H1 (cell line): ENCODE measurements at regions not wholly inside any gene's neighbourhood (a gene's known extent, or its start where the extent isn't known, plus 50 kb on each side); places are given as distances from the start of the nearest gene placed in this dataset.

ENCODE experiments used
- GTF2F1 ChIP-seq: IDR thresholded peaks from 2 replicates; pipeline ENCODE4 v1.6.1; 2012; ENCODE audit warnings: low read depth, low read length, improper control_type of control experiment, borderline replicate concordance
- HDAC2 ChIP-seq, 2 experiments: fragments of 300-600 bp in 1 of 2; sonication (generic) in 1 of 2; IDR thresholded peaks; 2 replicates each; pipeline ENCODE4 v1.6.1; 2011 to 2012; ENCODE audit warnings: low read depth in 2 of 2, low read length in 2 of 2, mild to moderate bottlenecking in 2 of 2, moderate library complexity in 2 of 2, borderline replicate concordance in 1 of 2, inconsistent platforms in 1 of 2
- RBBP5 ChIP-seq: IDR thresholded peaks from 2 replicates; pipeline ENCODE4 v1.7.1; 2012; ENCODE audit warnings: low read depth, mild to moderate bottlenecking, inconsistent platforms, low read length, moderate library complexity, borderline replicate concordance
- TAF1 ChIP-seq: IDR thresholded peaks from 2 replicates; pipeline ENCODE4 v1.6.1; 2011; ENCODE audit warnings: mild to moderate bottlenecking, low read depth, low read length
- YY1 ChIP-seq: IDR thresholded peaks from 2 replicates; pipeline ENCODE4 v1.6.1; 2011; ENCODE audit warnings: low read depth, mild to moderate bottlenecking, low read length

DNA sequence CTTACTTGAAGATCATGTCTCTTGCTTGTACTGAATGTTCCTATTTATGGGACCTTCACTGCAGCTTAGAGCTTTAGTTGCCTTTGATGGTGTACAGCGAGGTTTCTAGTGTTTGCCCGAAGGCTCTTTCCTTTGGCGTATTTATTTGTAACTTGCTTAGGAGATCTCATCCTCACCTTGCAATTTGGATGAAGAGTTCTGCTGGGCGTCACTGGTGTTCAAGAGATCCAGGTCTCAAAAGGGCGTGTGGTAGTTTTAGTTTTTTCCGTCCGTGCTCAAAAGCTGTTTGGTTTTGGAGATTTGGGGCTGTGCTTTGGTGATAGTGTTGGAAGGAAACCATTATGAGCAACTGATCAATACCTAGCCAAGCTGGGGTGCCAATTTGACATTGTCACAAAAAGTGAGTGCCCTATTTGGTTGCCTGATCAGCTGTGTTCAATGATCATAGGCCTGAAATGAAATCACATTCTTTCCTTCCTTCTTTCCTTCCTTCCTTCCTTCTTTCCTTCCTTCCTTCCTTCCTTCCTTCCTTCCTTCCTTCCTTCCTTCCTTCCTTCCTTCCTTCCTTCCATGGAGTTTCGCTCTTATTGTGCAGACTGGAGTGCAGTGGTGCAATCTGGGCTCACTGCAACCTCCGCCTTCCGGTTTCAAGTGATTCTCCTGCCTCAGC, 69.7 kb upstream of the GRAMD1B start (continued):
- TF ChIP-seq YY1 (no peak), TAF1 (no peak), GTF2F1 (no peak), HDAC2 (IDR thresholded peaks at IDR 0.05; ENCODE audit: borderline replicate concordance in 1 of 2, low read depth in 2 of 2, low read length in 2 of 2) (no peak), RBBP5 (no peak)
- TF ChIP-seq, all 59 proteins: peak for 0
